Ishikawa (cell line): ENCODE measurements at regions not wholly inside any gene's neighbourhood (a gene's known extent, or its start where the extent isn't known, plus 50 kb on each side); places are given as distances from the start of the nearest gene placed in this dataset.

ENCODE experiments used
- CREB1 ChIP-seq: IDR thresholded peaks from 2 replicates; pipeline ENCODE4 v1.6.1; 2012; ENCODE audit warnings: low read depth
- EGR1 ChIP-seq: IDR thresholded peaks from 2 replicates; pipeline ENCODE4 v1.6.1; 2012
- EP300 ChIP-seq: IDR thresholded peaks from 2 replicates; pipeline ENCODE4 v1.6.1; 2012; ENCODE audit warnings: borderline replicate concordance
- FOXM1 ChIP-seq: IDR thresholded peaks from 2 replicates; pipeline ENCODE4 v1.6.1; 2012; ENCODE audit warnings: low read depth, borderline replicate concordance
- NFIC ChIP-seq: IDR thresholded peaks from 2 replicates; pipeline ENCODE4 v1.6.1; 2012
- REST ChIP-seq: IDR thresholded peaks from 2 replicates; pipeline ENCODE4 v1.6.1; 2012; ENCODE audit warnings: low read depth, mild to moderate bottlenecking
- TAF1 ChIP-seq: IDR thresholded peaks from 2 replicates; pipeline ENCODE4 v1.6.1; 2012; ENCODE audit warnings: low read depth, mild to moderate bottlenecking
- TCF12 ChIP-seq: IDR thresholded peaks from 2 replicates; pipeline ENCODE4 v1.6.1; 2012; ENCODE audit warnings: low read depth
- YY1 ChIP-seq: IDR thresholded peaks from 2 replicates; pipeline ENCODE4 v1.6.1; 2012; ENCODE audit warnings: low read depth
- ZBTB7A ChIP-seq: IDR thresholded peaks from 2 replicates; pipeline ENCODE4 v1.6.1; 2012; ENCODE audit warnings: low read depth

DNA sequence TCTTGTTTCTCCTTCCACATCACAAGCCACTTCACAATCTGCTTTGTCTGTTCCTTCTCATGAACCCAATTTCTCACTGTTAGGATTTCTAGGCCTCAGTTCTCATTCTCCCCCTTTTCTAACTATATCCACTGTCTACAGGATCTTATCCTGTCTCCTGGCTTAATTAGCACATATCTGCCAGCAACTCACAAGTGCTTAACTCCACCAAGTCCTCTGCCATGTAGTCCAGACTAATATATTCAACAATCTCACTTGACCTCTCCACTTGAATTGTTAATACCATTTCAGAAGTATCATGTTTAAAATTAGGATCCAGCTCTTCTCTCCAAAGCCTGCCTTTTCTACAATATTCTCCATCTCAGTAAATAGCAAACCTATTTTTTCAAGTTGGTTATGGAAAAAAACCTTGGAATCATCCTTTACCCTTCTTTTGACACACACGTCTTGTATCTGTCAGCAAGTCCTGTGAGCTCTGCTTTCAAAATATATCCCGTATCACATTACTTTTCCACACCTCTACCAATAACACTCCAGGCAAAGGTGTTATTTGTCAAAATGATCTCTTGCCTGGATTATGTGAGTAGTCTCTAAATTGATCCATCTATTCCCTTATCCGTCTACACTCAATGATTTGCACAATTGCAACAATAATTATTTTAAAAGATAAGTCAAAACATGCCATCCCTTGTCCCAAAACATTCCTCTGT, 127.2 kb upstream of the SLIT2 start:
- no peak for TF ChIP-seq TCF12
- TF ChIP-seq CREB1 = no peak
- TF ChIP-seq TAF1 = no peak
- TF ChIP-seq EP300 = no peak
- TF ChIP-seq EGR1 = no peak
- TF ChIP-seq REST = no peak
- TF ChIP-seq NFIC = no peak
- no peak for TF ChIP-seq FOXM1
- TF ChIP-seq ZBTB7A = no peak
- no peak for TF ChIP-seq YY1
